Epidermal melanocyte (primary cell): ENCODE measurements at regions not wholly inside any gene's neighbourhood (a gene's known extent, or its start where the extent isn't known, plus 50 kb on each side); places are given as distances from the start of the nearest gene placed in this dataset.

ENCODE experiments used
- DNase-seq: peaks from one replicate; pipeline ENCODE4 v3.0.0; 2011; ENCODE audit warnings: low spot score; ENCODE audit not compliant: insufficient read length

- no peak for DNase-seq
Measured at GRCh38 chr2:7879483-7879835, 802.4 kb upstream of the ID2 start.

DNA sequence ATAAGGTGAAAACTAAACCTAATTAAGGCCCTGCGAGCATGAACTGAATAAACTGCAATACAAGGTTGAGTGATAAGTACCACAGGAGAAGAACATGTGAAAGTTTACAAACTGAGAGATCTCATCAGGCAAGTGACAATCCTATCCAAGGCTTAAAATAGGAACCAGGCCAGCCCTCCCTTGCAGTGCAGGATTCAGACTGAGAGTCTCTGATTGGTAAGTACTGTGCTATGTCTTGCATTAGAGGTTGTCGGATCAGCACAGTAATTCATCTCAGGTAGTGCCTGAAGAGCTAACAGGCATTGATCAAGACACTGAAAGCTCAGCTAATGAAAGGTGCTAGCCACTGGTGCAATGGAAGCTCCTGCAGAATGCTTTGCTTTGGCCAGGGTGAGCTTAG, 801.7 kb upstream of the ID2 start:
- no peak for DNase-seq

GRCh38 chr2:7880566-7880965, 801.3 kb upstream of the ID2 start:
- DNase-seq, result no peak

DNA sequence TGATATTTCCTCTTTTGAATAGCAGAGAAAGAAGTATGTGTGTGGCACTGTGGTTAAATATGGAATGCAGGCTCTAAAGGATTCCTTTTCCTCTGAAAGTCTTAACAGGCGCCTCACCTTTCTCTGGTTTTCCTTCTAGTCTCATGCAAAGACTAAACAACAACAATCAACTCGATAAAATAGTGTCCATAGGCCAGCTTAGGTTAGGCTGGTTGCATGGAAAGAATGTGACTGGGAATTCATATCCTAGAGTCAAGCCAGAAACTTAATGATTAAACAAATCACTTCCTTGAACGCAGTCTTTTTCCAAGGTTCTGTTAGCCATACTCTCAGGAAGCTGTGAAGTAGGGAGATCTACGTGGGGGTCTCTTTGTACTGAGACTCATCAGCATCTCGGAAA, 800.8 kb upstream of the ID2 start:
- DNase-seq, result no peak

- no peak for DNase-seq
Measured at GRCh38 chr2:7881466-7881865, 800.4 kb upstream of the ID2 start.

- DNase-seq, result no peak
Measured at GRCh38 chr2:7882296-7882695, 799.6 kb upstream of the ID2 start.

- no peak for DNase-seq
Measured at GRCh38 chr2:7884338-7884737, 797.5 kb upstream of the ID2 start.

DNA sequence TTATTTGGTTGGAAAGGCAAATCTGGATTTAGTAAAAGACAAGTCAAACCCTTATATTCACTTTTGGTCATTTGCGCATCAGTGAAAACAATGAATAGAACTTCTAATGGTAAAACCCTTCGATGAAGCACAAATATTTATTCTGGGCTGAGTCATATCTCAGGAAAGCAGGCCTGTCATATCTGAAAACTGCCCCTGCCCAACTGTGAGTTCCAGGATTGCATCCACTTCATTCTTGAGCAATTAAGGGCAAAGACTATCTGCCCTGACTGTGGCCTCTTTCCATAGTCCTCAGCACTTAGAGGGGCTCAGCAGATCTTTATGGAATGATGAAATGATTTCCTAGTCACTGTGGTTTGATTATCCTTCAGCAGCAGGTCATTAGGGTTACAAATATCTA, 795.2 kb upstream of the ID2 start:
- no peak for DNase-seq

DNA sequence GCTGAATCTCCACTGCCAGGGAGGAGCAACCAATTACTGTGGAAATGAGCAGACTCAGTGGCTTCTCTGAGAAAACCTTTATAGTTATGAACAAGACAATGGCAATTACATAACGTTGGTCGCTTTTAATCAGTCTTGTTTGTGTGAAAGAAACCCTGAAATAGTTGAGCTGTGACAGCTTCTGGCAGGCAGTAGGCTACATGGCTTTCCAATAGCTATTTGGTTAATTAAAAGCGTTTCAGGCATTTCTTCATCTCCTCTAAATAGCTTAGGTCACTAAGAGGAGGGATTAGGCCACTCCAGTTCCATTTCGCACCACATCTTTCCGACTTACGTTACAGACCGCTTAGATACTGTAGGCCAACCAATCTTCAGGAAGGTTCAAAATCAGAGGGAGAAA, 794.4 kb upstream of the ID2 start:
- DNase-seq, result no peak

DNA sequence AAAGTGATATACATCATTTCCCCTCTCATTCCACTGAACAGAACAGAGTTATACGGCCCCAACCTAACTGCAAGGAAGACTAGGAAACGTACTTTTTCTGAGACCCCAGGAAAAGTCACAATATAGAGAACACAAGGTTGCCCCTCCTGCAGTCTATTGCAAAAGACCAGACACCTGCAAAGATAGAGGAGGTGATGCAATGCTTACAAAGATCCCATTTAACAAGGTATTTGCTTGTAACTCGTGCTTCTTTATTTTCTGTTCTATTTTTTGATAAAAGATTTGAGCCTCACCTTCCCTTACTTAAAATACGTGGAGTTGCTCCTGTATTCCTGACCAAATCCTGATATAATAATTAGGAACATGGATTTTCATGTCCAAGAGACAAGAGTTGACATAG, 793.0 kb upstream of the ID2 start:
- no peak for DNase-seq

DNA sequence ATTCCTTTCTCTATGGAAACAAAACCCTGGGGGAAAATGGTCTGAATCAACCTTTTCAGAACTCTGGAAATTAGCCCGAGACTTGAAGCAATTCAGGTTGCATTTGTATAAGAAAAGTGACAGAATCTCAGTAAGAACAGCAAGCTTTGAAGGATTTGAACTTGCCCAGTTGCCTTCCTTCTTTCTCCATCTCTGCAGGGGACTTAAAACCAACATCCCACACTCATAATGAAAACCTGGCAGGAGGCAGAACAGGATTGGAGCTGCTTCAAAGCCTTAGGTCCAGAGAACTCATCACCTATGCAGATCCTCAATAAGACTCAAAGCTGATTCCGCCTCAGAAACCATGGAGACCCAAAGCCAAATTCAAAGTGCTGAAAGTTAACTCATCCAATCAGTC, 790.5 kb upstream of the ID2 start:
- DNase-seq, result no peak

GRCh38 chr2:7895289-7895688, 786.6 kb upstream of the ID2 start:
- no peak for DNase-seq

DNA sequence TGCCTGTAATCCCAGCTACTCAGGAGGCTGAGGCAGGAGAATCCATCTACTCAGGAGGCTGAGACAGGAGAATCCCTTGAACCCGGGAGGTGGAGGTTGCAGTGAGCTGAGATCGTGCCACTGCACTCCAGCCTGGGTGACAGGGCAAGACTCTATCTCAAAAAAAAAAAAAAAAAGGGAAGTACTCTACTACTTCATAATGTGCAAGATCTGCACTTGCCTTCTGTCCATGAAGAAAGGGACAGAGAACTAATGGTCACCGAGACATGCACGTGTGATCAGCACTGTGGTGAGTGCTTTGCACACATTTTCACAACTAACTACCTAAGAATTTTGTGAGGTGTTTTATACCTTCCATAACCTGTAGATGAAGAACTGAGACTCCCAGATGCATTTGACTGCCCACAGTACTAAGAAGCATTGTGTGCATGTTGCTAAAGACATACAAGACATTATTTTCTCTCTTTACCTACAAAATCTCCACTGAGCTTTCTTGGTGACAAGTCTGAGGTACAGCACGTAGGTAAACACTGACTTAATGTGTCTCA, 784.8 kb upstream of the ID2 start:
- DNase-seq, result no peak

DNA sequence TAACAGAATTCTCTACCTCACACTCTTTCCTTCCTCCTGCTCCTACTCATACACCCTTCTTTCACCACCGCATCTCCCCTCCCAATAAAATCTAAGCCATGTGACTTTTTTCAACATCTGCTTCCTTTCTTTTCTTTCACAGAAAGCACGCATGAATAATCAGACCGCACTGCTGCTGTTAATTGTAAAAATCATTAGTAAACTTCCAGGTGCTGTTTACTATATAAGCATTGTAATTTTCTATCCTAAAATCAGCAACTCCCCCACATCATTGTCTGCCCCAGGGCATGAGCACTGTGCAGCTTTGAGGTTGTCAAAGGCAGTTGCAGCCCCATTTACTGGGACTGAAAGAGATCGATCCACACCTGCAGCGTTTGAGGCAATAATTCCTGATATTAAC, 782.6 kb upstream of the ID2 start:
- no peak for DNase-seq

DNA sequence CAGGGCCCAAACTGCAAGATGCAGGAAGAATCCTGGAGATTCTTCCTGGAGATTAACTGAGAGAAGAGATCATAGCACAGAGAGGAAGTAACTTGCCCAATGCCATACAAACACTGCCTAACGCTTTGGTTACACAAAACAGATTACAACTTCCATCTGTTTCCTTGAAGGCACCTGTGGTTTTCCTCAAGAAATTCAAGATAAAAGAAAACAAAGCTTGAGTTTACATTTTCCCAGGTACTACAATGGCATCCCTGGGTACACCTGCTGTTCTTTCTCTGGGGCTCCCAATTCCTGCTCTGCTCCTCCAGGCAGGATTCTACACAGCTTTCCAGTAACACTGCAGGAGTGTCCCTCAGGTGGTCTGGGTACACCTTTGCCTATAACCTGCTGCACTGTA, 781.9 kb upstream of the ID2 start:
- no peak for DNase-seq

- DNase-seq, result no peak
Measured at GRCh38 chr2:7900593-7900992, 781.3 kb upstream of the ID2 start.

- DNase-seq, result no peak
Measured at GRCh38 chr2:7902251-7902765, 779.5 kb upstream of the ID2 start.

DNA sequence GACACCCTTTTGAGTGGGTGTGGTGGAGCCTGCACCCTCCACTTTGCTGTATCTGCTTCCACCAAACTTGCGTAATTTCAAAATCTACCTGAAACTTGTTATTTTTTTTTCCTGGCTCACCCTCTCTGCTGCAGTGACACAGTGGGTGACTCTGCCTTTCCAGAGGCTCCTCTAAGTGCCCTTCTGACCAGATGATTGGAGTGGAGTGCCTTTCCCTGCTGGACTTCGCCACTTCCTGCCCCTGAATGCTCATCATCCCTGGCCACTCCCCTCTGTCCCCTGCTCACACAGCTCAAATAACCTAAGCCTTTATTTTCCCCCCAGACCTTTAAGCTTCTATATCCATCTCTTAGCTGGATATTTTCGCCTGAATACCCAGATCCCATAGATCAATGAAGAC, 777.5 kb upstream of the ID2 start:
- DNase-seq, result no peak

GRCh38 chr2:7905756-7906155, 776.1 kb upstream of the ID2 start:
- DNase-seq, result no peak

- DNase-seq, result no peak
Measured at GRCh38 chr2:7906431-7906830, 775.4 kb upstream of the ID2 start.

- DNase-seq, result no peak
Measured at GRCh38 chr2:7907041-7907440, 774.8 kb upstream of the ID2 start.

DNA sequence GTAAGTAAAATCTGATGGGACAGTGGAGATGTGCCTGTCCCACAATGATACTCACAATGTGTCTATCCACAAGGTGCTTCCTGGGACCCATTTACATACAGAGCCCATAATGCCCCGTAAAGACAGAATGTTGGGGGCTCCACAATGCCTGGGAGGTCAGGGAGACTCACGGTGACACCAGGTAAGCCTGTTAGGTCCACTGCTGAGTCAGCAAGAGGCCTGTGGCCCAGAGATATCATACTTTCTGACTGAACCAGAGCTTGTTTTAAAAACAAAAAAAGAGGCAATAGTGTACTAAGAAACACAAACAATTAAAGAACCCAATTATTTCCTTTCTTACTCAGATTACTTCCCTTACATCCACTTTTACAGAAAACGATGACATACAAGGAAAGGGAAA, 771.1 kb upstream of the ID2 start:
- DNase-seq, result no peak

- no peak for DNase-seq
Measured at GRCh38 chr2:7911196-7911595, 770.7 kb upstream of the ID2 start.

DNA sequence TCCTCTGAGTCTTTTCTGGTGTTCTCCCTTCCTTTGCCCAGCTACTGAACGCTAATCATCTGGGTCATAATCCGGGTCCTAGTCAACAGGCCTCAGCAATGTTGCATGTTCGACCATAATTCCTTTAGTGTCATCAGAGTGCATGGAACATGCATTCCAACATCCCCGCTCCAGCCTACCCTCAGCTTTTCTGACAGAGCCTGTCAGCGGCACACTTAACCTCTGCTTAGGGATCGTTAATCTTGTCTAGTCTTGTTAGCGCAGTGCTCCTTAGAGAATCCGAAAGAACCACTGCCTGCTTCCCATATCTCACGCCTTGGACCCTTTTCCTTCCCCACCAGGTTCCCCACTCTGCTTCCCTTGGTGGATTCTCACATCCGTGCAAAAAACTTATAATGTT, 767.9 kb upstream of the ID2 start:
- no peak for DNase-seq
